OCI-LY3 (cell line): ENCODE measurements at regions not wholly inside any gene's neighbourhood (a gene's known extent, or its start where the extent isn't known, plus 50 kb on each side); places are given as distances from the start of the nearest gene placed in this dataset.
A peak's percentile ranks its signal among the peaks of the same experiment; 100 is the strongest.

Source experiments
- H2AFZ ChIP-seq: fragments of 200-600, 300-600 bp; shearing (Covaris generic); 2 replicates; pipeline ENCODE4 v1.6.0; 2014; ENCODE audit warnings: antibody characterized with exemption, low read depth, low read length
- H3K27ac ChIP-seq: fragments of 200-600, 300-600 bp; sonication (generic); 2 replicates; pipeline ENCODE4 v1.5.1; 2014; ENCODE audit warnings: mild to moderate bottlenecking, low read length, moderate library complexity, mixed read lengths
- H3K27me3 ChIP-seq: fragments of 200-600, 300-600 bp; sonication (generic); 2 replicates; pipeline ENCODE4 v1.6.1; 2014; ENCODE audit warnings: low read depth, low read length, mixed read lengths
- H3K36me3 ChIP-seq: fragments of 200-600, 300-600 bp; sonication (generic); replicated peaks from 2 replicates; pipeline ENCODE3; 2014; ENCODE audit warnings: low read depth, low read length, mixed read lengths
- H3K4me1 ChIP-seq: fragments of 300-600, 200-600 bp; sonication (generic); 2 replicates; pipeline ENCODE4 v1.6.1; 2014; ENCODE audit warnings: low read length, mixed read lengths
- H3K4me2 ChIP-seq: fragments of 200-600, 300-600 bp; sonication (generic); 2 replicates; pipeline ENCODE4 v1.6.1; 2014; ENCODE audit warnings: low read length, mixed read lengths
- H3K4me3 ChIP-seq: fragments of 300-600, 200-600 bp; sonication (generic); 2 replicates; pipeline ENCODE4 v1.5.1; 2014; ENCODE audit warnings: antibody characterized with exemption, mild to moderate bottlenecking, low read length, moderate library complexity
- H3K79me2 ChIP-seq: fragments of 300-600, 200-600 bp; shearing (Covaris generic); 2 replicates; pipeline ENCODE4 v1.6.1; 2014; ENCODE audit warnings: mild to moderate bottlenecking, low read length, mixed read lengths
- H3K9ac ChIP-seq: fragments of 300-600, 200-600 bp; shearing (Covaris generic); 2 replicates; pipeline ENCODE4 v1.6.0; 2014; ENCODE audit warnings: mild to moderate bottlenecking, low read length, moderate library complexity
- H3K9me3 ChIP-seq: fragments of 200-600, 300-600 bp; shearing (Covaris generic); 2 replicates; pipeline ENCODE4 v1.6.1; 2014; ENCODE audit warnings: low read length, mixed read lengths; ENCODE audit not compliant: insufficient read depth
- H4K20me1 ChIP-seq: fragments of 200-600, 300-600 bp; sonication (generic); 2 replicates; pipeline ENCODE4 v1.6.1; 2016; ENCODE audit warnings: low read length, mixed read lengths; ENCODE audit not compliant: insufficient read depth
- EZH2phosphoT487 ChIP-seq: fragments of 200-600 bp; shearing (Covaris generic); IDR thresholded peaks from 2 replicates; pipeline ENCODE4 v1.6.1; 2018; ENCODE audit warnings: antibody characterized with exemption, mixed run types, low read depth
- TF ChIP-seq, protein P1 (sequence below): fragments of 200-600, 300-600 bp; sonication (generic); IDR thresholded peaks from 2 replicates; pipeline ENCODE4 v1.5.1; 2014; ENCODE audit warnings: antibody characterized with exemption, low read length, low read depth

DNA sequence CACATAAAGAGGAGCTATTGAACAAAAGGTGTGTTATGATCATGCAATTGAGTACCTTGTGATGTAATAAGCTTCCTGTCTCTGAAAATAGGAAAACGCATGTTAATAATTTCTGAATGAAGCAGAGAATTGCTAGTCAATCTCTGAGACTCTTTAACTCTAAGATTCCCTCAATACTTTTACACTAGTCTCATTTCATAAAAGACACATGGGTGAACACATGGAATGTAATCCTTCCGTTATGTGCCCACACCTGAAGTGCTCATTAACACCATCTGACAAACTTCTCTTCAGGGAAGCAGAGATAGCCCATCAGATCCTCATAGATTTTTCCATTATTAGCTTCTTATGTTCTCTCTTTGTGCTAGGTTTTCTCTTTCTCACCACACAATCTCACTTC lies 182.4 kb downstream of the TLR4 start:
- no peak overlapping the region for H2AFZ ChIP-seq
- H3K27ac ChIP-seq: no peak overlapping the region
- H3K4me1 ChIP-seq: peaks cover 16% of the 10 kb centered on the region
- H3K27me3 ChIP-seq: peaks cover 6% of the 10 kb centered on the region; the same call in 1 of the 2 replicates
- H3K36me3 ChIP-seq: no peaks in the 10 kb centered on the region
- 0 out of 2 replicates have a peak overlapping the region, but pooled peaks have one; percentile 16 for H3K4me2 ChIP-seq
- TF ChIP-seq, protein P1, sequence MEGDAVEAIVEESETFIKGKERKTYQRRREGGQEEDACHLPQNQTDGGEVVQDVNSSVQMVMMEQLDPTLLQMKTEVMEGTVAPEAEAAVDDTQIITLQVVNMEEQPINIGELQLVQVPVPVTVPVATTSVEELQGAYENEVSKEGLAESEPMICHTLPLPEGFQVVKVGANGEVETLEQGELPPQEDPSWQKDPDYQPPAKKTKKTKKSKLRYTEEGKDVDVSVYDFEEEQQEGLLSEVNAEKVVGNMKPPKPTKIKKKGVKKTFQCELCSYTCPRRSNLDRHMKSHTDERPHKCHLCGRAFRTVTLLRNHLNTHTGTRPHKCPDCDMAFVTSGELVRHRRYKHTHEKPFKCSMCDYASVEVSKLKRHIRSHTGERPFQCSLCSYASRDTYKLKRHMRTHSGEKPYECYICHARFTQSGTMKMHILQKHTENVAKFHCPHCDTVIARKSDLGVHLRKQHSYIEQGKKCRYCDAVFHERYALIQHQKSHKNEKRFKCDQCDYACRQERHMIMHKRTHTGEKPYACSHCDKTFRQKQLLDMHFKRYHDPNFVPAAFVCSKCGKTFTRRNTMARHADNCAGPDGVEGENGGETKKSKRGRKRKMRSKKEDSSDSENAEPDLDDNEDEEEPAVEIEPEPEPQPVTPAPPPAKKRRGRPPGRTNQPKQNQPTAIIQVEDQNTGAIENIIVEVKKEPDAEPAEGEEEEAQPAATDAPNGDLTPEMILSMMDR: no peak
- TF ChIP-seq EZH2phosphoT487: no peak
- H3K9me3 ChIP-seq: no peaks in the 10 kb centered on the region
- no peak overlapping the region for H3K4me3 ChIP-seq
- H3K9ac ChIP-seq: no peak overlapping the region
- no peaks in the 10 kb centered on the region for H4K20me1 ChIP-seq
- H3K79me2 ChIP-seq: no peaks in the 10 kb centered on the region

- H3K4me3 ChIP-seq: no peak overlapping the region
- H3K4me1 ChIP-seq: peaks cover 16% of the 10 kb centered on the region
- H3K27me3 ChIP-seq: peaks cover 3% of the 10 kb centered on the region; the same call in 1 of the 2 replicates
- TF ChIP-seq EZH2phosphoT487: no peak
- TF ChIP-seq, protein P1: no peak
- H3K79me2 ChIP-seq: no peaks in the 10 kb centered on the region
- no peak overlapping the region for H3K4me2 ChIP-seq
- no peak overlapping the region for H3K27ac ChIP-seq
- no peaks in the 10 kb centered on the region for H3K9me3 ChIP-seq
- no peaks in the 10 kb centered on the region for H3K36me3 ChIP-seq
- H2AFZ ChIP-seq: no peak overlapping the region
- H3K9ac ChIP-seq: no peak overlapping the region
- no peaks in the 10 kb centered on the region for H4K20me1 ChIP-seq
These were observed 183.2 kb downstream of the TLR4 start for GRCh38 chr9:117887383-117887782.

- H3K9ac ChIP-seq: no peak overlapping the region
- no peak overlapping the region for H3K4me3 ChIP-seq
- no peaks in the 10 kb centered on the region for H3K36me3 ChIP-seq
- H3K27me3 ChIP-seq: no peaks in the 10 kb centered on the region
- no peaks in the 10 kb centered on the region for H4K20me1 ChIP-seq
- H3K4me1 ChIP-seq: peaks cover 16% of the 10 kb centered on the region
- H3K9me3 ChIP-seq: no peaks in the 10 kb centered on the region
- no peak overlapping the region for H3K4me2 ChIP-seq
- TF ChIP-seq, protein P1: no peak
- no peak for TF ChIP-seq EZH2phosphoT487
- no peaks in the 10 kb centered on the region for H3K79me2 ChIP-seq
- H3K27ac ChIP-seq: no peak overlapping the region
- H2AFZ ChIP-seq: no peak overlapping the region
These were observed 183.7 kb downstream of the TLR4 start for GRCh38 chr9:117887941-117888340.

DNA sequence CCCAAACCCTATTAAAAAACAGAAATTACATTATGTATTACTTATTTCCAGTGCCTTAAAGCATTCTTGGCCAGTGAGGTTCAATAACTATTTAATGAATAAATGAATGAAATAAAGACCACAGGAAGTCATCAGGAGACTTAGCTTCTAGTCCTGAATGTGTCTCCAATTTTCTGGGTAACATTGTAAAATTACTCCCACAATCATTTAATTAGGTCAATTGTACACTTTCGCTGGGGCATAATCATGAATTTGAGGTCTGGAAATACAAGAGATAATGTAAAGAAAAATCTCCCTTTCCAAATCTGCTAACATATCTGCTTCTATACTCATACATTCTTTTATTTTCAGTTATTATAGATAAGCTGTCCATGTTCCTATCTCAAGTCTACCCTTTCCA lies 199.2 kb downstream of the TLR4 start:
- Histone ChIP-seq H3K27me3 (no peaks in the 10 kb centered on the region), H3K27ac (no peak overlapping the region), H3K4me3 (no peak overlapping the region), H2AFZ (no peak overlapping the region), H3K36me3 (no peaks in the 10 kb centered on the region), H3K9me3 (no peaks in the 10 kb centered on the region), H3K9ac (no peak overlapping the region), H4K20me1 (no peaks in the 10 kb centered on the region), H3K4me2 (no peak overlapping the region), H3K79me2 (no peaks in the 10 kb centered on the region), H3K4me1 (no peaks in the 10 kb centered on the region)
- TF ChIP-seq, protein P1: no peak
- TF ChIP-seq EZH2phosphoT487: no peak
